ENCODE measurements at regions not wholly inside any gene's neighbourhood (a gene's known extent, or its start where the extent isn't known, plus 50 kb on each side); places are given as distances from the start of the nearest gene placed in this dataset.

DNA sequence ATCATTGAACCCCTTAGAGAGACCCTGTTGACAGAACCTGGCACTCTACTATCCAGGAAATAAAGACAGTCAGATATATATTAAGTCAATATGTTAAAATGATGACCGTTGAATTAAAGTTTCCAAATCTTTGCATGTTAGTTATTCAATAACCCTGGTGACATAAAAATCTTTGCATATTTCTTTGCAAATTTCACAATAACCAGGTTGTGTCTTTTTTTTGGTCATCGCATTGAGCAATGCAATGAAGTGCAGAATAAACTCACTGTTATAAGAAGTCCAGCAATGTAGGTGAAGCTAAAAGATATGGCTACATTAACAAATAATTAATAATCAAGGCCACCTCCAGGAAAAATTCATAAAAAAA, 596.9 kb downstream of the NYAP2 start:
- no peak for ATAC-seq
- H3K4me1 ChIP-seq (ENCODE audit: control insufficient read depth, insufficient read depth, low read length): no peaks in the 10 kb centered on the region
- WGBS: 92% methylated on average over 2 of the region's 2 CpGs
- H3K27me3 ChIP-seq (ENCODE audit: control insufficient read depth, insufficient read depth): no peaks in the 10 kb centered on the region
- intact Hi-C loops (cut with DNase I): no loop called here
- H3K4me3 ChIP-seq (ENCODE audit: low read length): no peak overlapping the region
- no peak overlapping the region for H3K27ac ChIP-seq (ENCODE audit: low read length)
- DNase-seq: no peak
- H3K9me3 ChIP-seq (ENCODE audit: control insufficient read depth, low read length): no peaks in the 10 kb centered on the region

DNA sequence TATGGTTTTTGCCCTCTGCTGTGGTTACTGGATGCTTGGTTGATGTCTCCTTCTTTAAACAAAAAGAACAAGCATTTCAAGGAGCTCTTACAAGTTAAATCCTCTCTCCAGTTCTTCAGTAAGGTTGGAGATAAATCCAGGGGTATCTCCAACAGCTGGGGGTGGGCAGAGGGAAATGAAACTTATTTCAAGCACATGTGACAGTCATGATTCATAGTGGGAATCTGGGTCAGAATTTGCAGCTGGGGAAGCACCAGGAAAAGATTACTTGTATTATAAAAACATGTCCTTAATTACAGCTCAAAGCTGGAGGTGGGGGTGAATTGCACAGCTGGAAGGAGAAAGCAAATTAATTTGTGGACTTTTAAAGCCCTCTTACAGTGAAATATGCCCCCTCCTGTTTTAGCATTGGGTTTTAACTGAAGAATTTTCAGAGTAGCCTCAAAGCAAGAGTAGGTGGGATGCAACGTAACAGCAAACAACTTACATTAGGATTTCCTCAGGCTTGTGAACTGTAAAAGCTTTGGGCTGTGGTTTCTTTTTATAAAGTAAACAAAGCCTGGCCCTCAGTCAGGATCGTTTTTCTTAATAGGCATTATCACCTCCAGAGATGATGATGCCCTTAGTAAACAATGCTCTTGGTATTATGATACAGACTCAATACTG, 596.4 kb downstream of the NYAP2 start:
- no peaks in the 10 kb centered on the region for H3K27me3 ChIP-seq (ENCODE audit: control insufficient read depth, insufficient read depth)
- WGBS: 53% methylated on average over 2 of the region's 2 CpGs
- no peaks in the 10 kb centered on the region for H3K4me1 ChIP-seq (ENCODE audit: control insufficient read depth, insufficient read depth, low read length)
- no peak overlapping the region for H3K4me3 ChIP-seq (ENCODE audit: low read length)
- intact Hi-C loops (cut with DNase I): no loop called here
- H3K9me3 ChIP-seq (ENCODE audit: control insufficient read depth, low read length): no peaks in the 10 kb centered on the region
- DNase-seq (no peak), ATAC-seq (no peak)
- no peak overlapping the region for H3K27ac ChIP-seq (ENCODE audit: low read length)

DNA sequence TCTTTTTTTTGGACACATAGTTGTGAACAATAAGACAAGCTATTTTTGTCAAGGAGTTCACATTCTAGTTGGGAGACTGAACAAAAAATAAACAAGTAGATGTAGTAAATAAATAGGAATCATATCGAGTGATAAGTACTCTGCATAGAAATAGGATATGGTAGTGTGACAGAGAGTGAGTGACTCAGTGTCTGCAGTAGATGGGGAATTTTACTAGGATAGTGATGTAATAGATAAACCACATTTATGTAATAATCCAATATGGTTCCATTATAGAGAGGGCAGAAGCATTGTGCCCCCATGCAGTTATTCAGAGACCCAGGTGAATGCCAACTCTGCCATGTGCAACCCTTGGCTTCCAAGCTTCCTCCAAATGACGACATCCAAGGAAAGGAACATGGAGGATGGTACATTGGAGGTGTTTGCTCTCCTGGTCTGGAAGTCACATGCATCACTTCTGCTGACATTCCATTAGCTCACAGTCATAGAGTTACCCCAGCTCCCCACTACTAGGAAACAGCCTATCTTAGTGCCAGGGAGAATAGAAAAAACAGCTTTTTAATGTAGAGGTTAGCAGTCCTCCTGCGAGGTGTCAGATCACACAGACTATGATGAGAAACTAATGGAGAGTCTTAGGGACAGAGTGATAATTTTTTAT, 595.4 kb downstream of the NYAP2 start:
- Histone ChIP-seq H3K9me3 (ENCODE audit: control insufficient read depth, low read length) (no peaks in the 10 kb centered on the region), H3K27me3 (ENCODE audit: control insufficient read depth, insufficient read depth) (no peaks in the 10 kb centered on the region), H3K4me1 (ENCODE audit: control insufficient read depth, insufficient read depth, low read length) (no peaks in the 10 kb centered on the region), H3K27ac (ENCODE audit: low read length) (no peak overlapping the region), H3K4me3 (ENCODE audit: low read length) (no peak overlapping the region)
- intact Hi-C loops (cut with DNase I): no loop called here
- WGBS: 90% methylated on average over 3 of the region's 3 CpGs
- ATAC-seq: no peak
- DNase-seq: no peak

DNA sequence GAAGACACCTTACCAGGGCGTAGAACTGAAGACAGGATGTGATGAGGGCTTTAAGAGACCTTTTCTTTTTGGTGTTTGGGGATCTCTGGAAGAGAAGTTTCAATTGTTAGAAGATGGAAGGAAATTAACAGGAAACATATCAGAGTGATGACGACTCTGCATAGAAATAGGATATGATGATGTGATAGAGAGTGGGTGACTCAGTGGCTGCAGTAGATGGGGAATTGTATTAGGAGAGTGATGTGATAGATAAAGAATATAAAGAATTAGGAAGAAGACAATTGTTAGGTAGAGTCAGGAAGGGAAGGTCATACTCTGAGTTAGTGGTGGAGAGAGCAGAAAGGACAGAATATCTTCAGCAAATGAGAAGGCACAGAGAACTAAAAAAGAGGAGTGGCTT, 593.9 kb downstream of the NYAP2 start:
- no peaks in the 10 kb centered on the region for H3K27me3 ChIP-seq (ENCODE audit: control insufficient read depth, insufficient read depth)
- intact Hi-C loops (cut with DNase I): no loop called here
- ATAC-seq (no peak), DNase-seq (no peak)
- no peak overlapping the region for H3K4me3 ChIP-seq (ENCODE audit: low read length)
- H3K9me3 ChIP-seq (ENCODE audit: control insufficient read depth, low read length): no peaks in the 10 kb centered on the region
- no peak overlapping the region for H3K27ac ChIP-seq (ENCODE audit: low read length)
- 64% methylated on average over 2 of the region's 2 CpGs for WGBS
- H3K4me1 ChIP-seq (ENCODE audit: control insufficient read depth, insufficient read depth, low read length): no peaks in the 10 kb centered on the region

DNA sequence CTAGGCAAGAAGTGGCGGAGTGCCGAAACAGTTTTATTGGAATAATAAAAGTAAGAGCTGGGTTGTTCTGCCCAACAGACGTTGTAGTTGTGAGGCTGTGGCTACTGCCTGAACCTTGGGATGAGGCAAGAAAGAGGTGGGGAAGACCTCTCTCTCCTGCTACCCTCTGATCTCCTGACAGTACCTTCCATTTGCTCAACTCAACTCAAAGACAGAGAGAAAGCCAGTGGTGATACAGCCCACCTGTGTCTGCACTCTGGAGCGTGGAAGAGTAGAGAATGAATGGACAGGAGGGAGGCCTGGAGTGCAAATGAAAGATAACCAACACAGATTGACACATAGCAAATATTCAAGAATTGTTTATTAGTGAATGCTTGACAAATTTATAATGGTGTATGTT, 590.3 kb downstream of the NYAP2 start:
- no peak overlapping the region for H3K27ac ChIP-seq (ENCODE audit: low read length)
- 93% methylated on average over 4 of the region's 4 CpGs for WGBS
- no peak overlapping the region for H3K4me3 ChIP-seq (ENCODE audit: low read length)
- no peaks in the 10 kb centered on the region for H3K4me1 ChIP-seq (ENCODE audit: control insufficient read depth, insufficient read depth, low read length)
- no peak for ATAC-seq
- no peaks in the 10 kb centered on the region for H3K27me3 ChIP-seq (ENCODE audit: control insufficient read depth, insufficient read depth)
- no peak for DNase-seq
- no peaks in the 10 kb centered on the region for H3K9me3 ChIP-seq (ENCODE audit: control insufficient read depth, low read length)
- intact Hi-C loops (cut with DNase I): no loop called here

DNA sequence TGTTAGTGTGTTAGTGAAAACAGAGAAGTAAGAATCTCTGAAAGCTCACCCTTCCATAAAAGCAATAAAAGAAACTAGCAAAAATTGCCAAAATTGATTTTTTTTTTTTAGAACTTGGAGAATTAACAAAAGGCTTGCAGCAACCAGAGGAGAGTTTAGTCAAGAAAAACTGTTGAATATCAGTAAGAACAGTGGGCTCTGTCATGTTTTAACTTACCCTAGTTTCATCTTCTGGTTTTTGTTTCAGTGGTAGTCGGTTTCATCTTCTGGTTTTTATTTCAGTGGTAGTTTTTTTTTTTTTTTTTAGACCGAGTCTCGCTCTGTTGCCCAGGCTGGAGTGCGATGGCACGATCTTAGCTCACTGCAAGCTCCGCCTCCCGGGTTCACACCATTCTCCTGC, 580.9 kb downstream of the NYAP2 start:
- ATAC-seq (no peak), DNase-seq (no peak)
- no peaks in the 10 kb centered on the region for H3K4me1 ChIP-seq (ENCODE audit: control insufficient read depth, insufficient read depth, low read length)
- H3K27ac ChIP-seq (ENCODE audit: low read length): no peak overlapping the region
- intact Hi-C loops (cut with DNase I): no loop called here
- no peak overlapping the region for H3K4me3 ChIP-seq (ENCODE audit: low read length)
- H3K27me3 ChIP-seq (ENCODE audit: control insufficient read depth, insufficient read depth): no peaks in the 10 kb centered on the region
- no peaks in the 10 kb centered on the region for H3K9me3 ChIP-seq (ENCODE audit: control insufficient read depth, low read length)
- WGBS: 92% methylated on average over 7 of the region's 7 CpGs

DNA sequence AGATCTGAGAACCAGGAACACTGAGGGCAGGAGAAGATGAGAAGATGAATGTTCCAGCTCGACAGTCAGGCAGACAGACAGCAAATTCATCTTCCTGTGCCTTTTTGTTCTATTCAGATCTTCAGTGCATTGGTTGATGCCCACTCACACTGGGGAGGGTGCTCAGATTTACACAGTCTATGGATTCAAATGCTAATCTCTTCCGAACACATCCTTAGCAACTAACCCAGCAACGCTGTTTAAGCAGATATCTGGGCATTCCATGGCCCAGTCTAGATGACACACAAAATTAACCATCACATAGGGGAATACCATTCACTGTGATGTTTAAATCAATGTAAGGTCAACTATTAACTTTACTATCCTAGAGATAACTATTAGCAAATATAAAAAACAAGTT, 571.9 kb downstream of the NYAP2 start:
- no peaks in the 10 kb centered on the region for H3K9me3 ChIP-seq (ENCODE audit: control insufficient read depth, low read length)
- intact Hi-C loops (cut with DNase I): no loop called here
- H3K4me3 ChIP-seq (ENCODE audit: low read length): no peak overlapping the region
- H3K4me1 ChIP-seq (ENCODE audit: control insufficient read depth, insufficient read depth, low read length): no peaks in the 10 kb centered on the region
- ATAC-seq: no peak
- 74% methylated on average over 3 of the region's 3 CpGs for WGBS
- no peak overlapping the region for H3K27ac ChIP-seq (ENCODE audit: low read length)
- no peak for DNase-seq
- no peaks in the 10 kb centered on the region for H3K27me3 ChIP-seq (ENCODE audit: control insufficient read depth, insufficient read depth)

DNA sequence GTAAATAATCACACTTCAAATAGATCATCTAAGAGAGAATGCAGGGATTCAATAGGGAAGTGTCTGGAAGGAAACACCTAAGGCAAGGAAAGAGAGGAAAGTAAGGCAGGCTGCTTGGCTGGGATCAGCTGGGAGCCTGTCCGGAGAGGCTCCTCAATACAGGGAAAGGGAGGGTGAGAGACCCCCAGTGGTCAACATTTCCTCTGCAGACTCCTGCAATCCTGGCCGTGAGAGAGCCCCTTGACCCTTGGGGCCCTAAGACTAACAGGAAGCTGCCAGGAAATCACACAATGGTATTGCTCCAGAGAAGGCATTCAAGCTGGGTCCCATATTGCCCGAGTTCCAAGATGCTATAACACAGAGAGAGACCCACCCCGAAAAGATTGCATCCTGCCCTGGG, 549.4 kb downstream of the NYAP2 start:
- ATAC-seq (no peak), DNase-seq (no peak)
- Histone ChIP-seq H3K4me1 (ENCODE audit: control insufficient read depth, insufficient read depth, low read length) (no peaks in the 10 kb centered on the region), H3K9me3 (ENCODE audit: control insufficient read depth, low read length) (peaks cover 2% of the 10 kb centered on the region), H3K27me3 (ENCODE audit: control insufficient read depth, insufficient read depth) (no peaks in the 10 kb centered on the region), H3K27ac (ENCODE audit: low read length) (no peak overlapping the region), H3K4me3 (ENCODE audit: low read length) (no peak overlapping the region)
- intact Hi-C loops (cut with DNase I): no loop called here
- WGBS: 49% methylated on average over 4 of the region's 4 CpGs

DNA sequence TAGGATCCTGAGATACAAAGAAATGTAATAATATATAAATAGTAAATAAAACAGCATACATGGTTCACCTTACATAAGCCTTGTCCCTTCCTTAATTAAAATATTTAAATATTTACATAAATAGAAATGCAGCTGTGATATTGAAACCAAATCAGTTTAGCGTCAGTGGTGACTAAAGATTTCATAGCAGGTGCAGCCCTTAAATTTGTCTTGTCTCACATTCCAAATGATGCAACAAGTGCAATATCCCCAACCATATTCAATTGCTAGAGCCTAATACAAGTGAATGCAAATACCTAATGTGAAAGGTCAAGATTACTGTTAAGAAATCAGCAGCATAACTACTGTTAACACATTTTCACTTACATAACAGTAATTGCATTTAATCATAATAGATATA, 539.5 kb downstream of the NYAP2 start:
- Histone ChIP-seq H3K9me3 (ENCODE audit: control insufficient read depth, low read length) (no peaks in the 10 kb centered on the region), H3K27me3 (ENCODE audit: control insufficient read depth, insufficient read depth) (no peaks in the 10 kb centered on the region), H3K4me3 (ENCODE audit: low read length) (no peak overlapping the region), H3K4me1 (ENCODE audit: control insufficient read depth, insufficient read depth, low read length) (no peaks in the 10 kb centered on the region), H3K27ac (ENCODE audit: low read length) (no peak overlapping the region)
- intact Hi-C loops (cut with DNase I): no loop called here
- 92% methylated on average over 1 of the region's 1 CpG for WGBS
- DNase-seq: no peak
- no peak for ATAC-seq

DNA sequence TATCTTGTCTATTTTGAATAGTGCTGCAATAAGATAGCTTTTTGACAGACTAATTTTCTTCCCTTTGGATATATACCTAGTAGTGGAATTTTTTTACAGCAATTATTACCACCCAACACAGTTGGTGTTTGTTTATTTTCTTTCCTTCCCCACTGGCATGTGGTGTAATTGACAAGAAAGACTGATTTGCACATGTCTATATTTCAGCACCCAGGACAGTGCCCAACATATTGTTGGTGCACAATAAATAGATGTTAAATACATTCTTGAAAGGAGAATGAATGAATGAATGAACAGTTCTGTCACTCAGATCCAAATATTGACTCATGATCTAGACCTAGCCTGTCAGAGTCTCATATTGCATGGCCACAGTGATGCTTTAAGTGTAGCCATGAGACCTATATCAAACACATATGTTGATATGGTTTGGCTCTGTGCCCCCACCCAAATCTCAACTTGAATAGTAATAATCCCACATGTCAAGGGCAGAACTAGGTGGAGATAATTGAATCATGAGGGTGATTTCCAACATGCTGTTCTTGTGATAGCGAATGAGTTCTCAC, 538.2 kb downstream of the NYAP2 start:
- Histone ChIP-seq H3K27me3 (ENCODE audit: control insufficient read depth, insufficient read depth) (no peaks in the 10 kb centered on the region), H3K27ac (ENCODE audit: low read length) (no peak overlapping the region), H3K4me3 (ENCODE audit: low read length) (no peak overlapping the region), H3K9me3 (ENCODE audit: control insufficient read depth, low read length) (no peaks in the 10 kb centered on the region), H3K4me1 (ENCODE audit: control insufficient read depth, insufficient read depth, low read length) (no peaks in the 10 kb centered on the region)
- no peak for DNase-seq
- no peak for ATAC-seq
- 98% methylated on average over 1 of the region's 1 CpG for WGBS
- intact Hi-C loops (cut with DNase I): no loop called here

DNA sequence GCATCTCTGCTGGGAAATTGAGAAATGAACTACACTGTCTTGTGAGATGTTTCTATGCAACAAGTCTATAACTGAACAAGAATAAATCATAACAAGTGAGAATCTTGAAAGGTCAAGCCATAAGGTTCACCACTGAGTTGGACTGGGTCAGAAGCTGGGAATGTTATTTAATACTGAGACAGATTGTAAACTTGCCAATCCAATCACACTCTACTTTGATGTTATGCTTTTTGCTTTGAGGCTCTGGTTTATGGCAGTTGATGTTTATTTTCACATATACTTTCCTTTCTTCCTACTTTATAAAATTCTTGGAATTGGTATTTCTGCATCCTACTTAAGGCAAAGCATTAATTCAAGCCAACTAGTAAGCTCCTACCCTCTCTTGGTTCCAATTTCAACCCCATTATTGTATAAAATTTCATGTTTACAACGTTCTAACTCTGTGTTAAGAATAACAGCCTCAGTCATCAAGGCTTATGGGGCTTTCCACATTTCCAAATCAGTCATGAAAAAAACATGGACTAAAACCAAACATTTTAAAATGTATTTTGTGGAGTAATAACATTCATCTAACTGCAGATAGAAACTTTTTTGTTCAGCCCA, 533.4 kb downstream of the NYAP2 start:
- Histone ChIP-seq H3K4me1 (ENCODE audit: control insufficient read depth, insufficient read depth, low read length) (no peaks in the 10 kb centered on the region), H3K9me3 (ENCODE audit: control insufficient read depth, low read length) (no peaks in the 10 kb centered on the region), H3K27me3 (ENCODE audit: control insufficient read depth, insufficient read depth) (no peaks in the 10 kb centered on the region), H3K4me3 (ENCODE audit: low read length) (no peak overlapping the region), H3K27ac (ENCODE audit: low read length) (no peak overlapping the region)
- no peak for ATAC-seq
- intact Hi-C loops (cut with DNase I): no loop called here
- no peak for DNase-seq
- 63% methylated on average over 1 of the region's 1 CpG for WGBS
